Smooth muscle cell (in vitro differentiated cells): ENCODE measurements at regions not wholly inside any gene's neighbourhood (a gene's known extent, or its start where the extent isn't known, plus 50 kb on each side); places are given as distances from the start of the nearest gene placed in this dataset.
"Not testable (repeated sequence)": the region's sequence is repeated elsewhere in the genome, so short reads cannot be mapped to it uniquely, and the experiment has no call there.

Experiments
- DNase-seq: peaks from one replicate; lab custom pipeline; 2025; ENCODE audit not compliant: unreplicated experiment; lab: John Stamatoyannopoulos, UW
- H2AFZ ChIP-seq: fragments of 200-600 bp; sonication (generic); 2 replicates; pipeline ENCODE4 v1.6.0; 2016; ENCODE audit warnings: antibody characterized with exemption, low read depth, mild to moderate bottlenecking
- H3F3A ChIP-seq: fragments of 200-600 bp; sonication (generic); 2 replicates; pipeline ENCODE4 v1.6.0; 2017; ENCODE audit warnings: antibody characterized with exemption, low read depth
- H3K27ac ChIP-seq: fragments of 200-600 bp; sonication (generic); 2 replicates; pipeline ENCODE4 v1.5.1; 2016; ENCODE audit warnings: low read depth, mild to moderate bottlenecking
- H3K27me3 ChIP-seq: fragments of 200-600 bp; sonication (generic); 2 replicates; pipeline ENCODE4 v1.6.1; 2016; ENCODE audit warnings: low read depth, mild to moderate bottlenecking
- H3K36me3 ChIP-seq: fragments of 200-600 bp; sonication (generic); 2 replicates; pipeline ENCODE4 v1.5.1; 2016; ENCODE audit warnings: low read depth
- H3K4me1 ChIP-seq: fragments of 200-600 bp; sonication (generic); 2 replicates; pipeline ENCODE4 v1.5.1; 2016; ENCODE audit warnings: low read depth
- H3K4me2 ChIP-seq: fragments of 200-600 bp; sonication (generic); 2 replicates; pipeline ENCODE4 v1.6.0; 2016; ENCODE audit warnings: mild to moderate bottlenecking
- H3K4me3 ChIP-seq: fragments of 200-600 bp; sonication (generic); 2 replicates; pipeline ENCODE4 v1.5.1; 2016; ENCODE audit warnings: mild to moderate bottlenecking
- H3K79me2 ChIP-seq: fragments of 200-600 bp; sonication (generic); 2 replicates; pipeline ENCODE4 v1.6.0; 2016; ENCODE audit warnings: low read depth, mild to moderate bottlenecking
- H3K9ac ChIP-seq: fragments of 200-600 bp; sonication (generic); 2 replicates; pipeline ENCODE4 v1.6.0; 2016; ENCODE audit warnings: low read depth
- H3K9me3 ChIP-seq: fragments of 200-600 bp; sonication (generic); replicated peaks from 2 replicates; pipeline ENCODE4 v1.5.1; 2016; ENCODE audit warnings: low read depth
- H4K20me1 ChIP-seq: fragments of 200-600 bp; sonication (generic); 2 replicates; pipeline ENCODE4 v1.6.0; 2016; ENCODE audit warnings: low read depth
- WGBS: methylation state at CpG from one replicate; pipeline ENCODE4 v1.1.7; 2016; ENCODE audit warnings: low lambda C conversion rate; 5-methylcytosine and 5-hydroxymethylcytosine counted together

GRCh38 chr1:146883190-146883589 is 54.9 kb upstream of the NBPF12 start:
- not testable (repeated sequence) for DNase-seq, H3K4me2 ChIP-seq, H4K20me1 ChIP-seq, H3K79me2 ChIP-seq, H3K4me3 ChIP-seq, H3F3A ChIP-seq, H3K4me1 ChIP-seq, H3K9ac ChIP-seq, H3K27me3 ChIP-seq, H3K9me3 ChIP-seq, H3K27ac ChIP-seq, H3K36me3 ChIP-seq, H2AFZ ChIP-seq
- WGBS: 72% methylated on average over 4 of the region's 4 CpGs

DNA sequence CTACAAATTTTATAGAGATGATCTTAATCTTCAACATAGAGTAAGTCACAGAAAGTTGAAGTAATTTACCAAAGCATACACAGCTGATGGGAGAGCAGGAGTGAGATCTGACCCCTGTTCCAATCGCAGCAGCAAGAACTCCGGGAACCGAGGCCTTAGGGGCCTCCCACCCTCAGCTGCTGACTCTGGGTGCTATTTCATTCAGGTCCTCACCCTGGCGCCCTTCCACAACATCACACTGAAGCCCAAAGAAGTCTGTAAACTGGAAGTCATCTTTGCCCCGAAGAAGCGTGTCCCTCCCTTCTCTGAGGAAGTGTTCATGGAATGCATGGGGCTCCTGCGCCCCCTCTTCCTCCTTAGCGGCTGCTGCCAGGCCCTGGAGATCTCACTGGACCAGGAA is 57.0 kb upstream of the NBPF12 start:
- DNase-seq, H3F3A ChIP-seq, H3K9ac ChIP-seq, H2AFZ ChIP-seq, H3K79me2 ChIP-seq, H3K9me3 ChIP-seq, H3K4me3 ChIP-seq, H4K20me1 ChIP-seq, H3K4me2 ChIP-seq, H3K4me1 ChIP-seq, H3K27me3 ChIP-seq, H3K27ac ChIP-seq, H3K36me3 ChIP-seq: not testable (repeated sequence)
- 95% methylated on average over 4 of the region's 8 CpGs for WGBS

- not testable (repeated sequence) for H3K36me3 ChIP-seq, H3K27me3 ChIP-seq, H3K4me2 ChIP-seq, H3K4me3 ChIP-seq, H3K9ac ChIP-seq, H3F3A ChIP-seq, H2AFZ ChIP-seq, DNase-seq, H4K20me1 ChIP-seq, H3K27ac ChIP-seq, H3K9me3 ChIP-seq, H3K4me1 ChIP-seq, H3K79me2 ChIP-seq
- WGBS: 48% methylated on average over 3 of the region's 3 CpGs
Measured at GRCh38 chr1:146863799-146864319, 74.3 kb upstream of the NBPF12 start.

DNA sequence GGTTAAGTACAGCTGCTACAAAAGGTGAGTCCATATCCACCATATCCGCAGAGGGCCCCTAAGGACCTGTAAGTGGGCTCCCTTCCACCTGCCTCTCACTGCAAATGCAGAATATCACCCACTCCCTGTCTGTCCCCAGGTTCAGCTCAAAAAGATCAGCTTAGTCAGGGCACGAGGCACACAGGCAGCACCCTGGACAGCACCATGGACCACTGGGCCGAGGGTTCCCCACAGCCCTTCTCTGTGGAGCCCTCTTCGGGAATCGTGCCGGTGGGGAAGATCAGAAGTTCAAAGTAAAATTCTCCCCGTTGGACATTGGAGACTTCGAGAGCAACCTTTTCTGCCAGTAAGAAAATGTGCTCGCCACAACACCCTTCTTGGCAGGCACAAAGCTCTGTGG is 85.0 kb upstream of the NBPF12 start:
- H2AFZ ChIP-seq, H3K79me2 ChIP-seq, H3K36me3 ChIP-seq, H3K4me1 ChIP-seq, H3K4me3 ChIP-seq, H3K27me3 ChIP-seq, DNase-seq, H4K20me1 ChIP-seq, H3K27ac ChIP-seq, H3K9me3 ChIP-seq, H3F3A ChIP-seq, H3K9ac ChIP-seq, H3K4me2 ChIP-seq: not testable (repeated sequence)
- 74% methylated on average over 8 of the region's 9 CpGs for WGBS

DNA sequence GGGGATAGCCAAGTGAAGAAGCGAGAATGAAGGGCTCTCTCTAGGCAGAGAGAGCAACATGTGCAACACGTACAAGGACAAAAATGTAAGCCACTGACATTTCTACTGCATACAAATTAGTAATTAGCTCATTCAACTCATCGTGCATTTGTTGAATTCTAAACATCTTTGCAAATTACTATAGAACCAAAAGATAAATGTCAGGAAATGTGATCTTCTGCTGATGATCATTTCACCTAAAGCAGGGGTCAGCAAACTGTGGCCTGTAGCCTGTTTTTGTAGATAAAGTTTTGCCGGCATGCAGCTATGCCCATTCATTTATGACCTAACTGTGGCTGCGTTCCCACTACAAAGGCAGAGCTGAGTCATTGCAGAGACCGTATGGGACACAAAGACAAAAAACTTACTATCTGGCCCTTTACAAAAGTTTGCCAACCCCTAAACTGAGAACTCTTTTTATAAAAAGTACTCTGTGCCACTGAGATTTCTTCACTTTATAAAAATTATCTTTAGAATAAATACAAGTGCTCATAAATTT is 87.7 kb upstream of the NBPF12 start:
- H3K9me3 ChIP-seq, H3K4me2 ChIP-seq, H4K20me1 ChIP-seq, DNase-seq, H3K27me3 ChIP-seq, H3K27ac ChIP-seq, H3K4me1 ChIP-seq, H3K79me2 ChIP-seq, H3K9ac ChIP-seq, H3K4me3 ChIP-seq, H3K36me3 ChIP-seq, H3F3A ChIP-seq, H2AFZ ChIP-seq: not testable (repeated sequence)
- 47% methylated on average over 6 of the region's 6 CpGs for whole genome bisulfite sequencing

- H4K20me1 ChIP-seq, H3K4me3 ChIP-seq, DNase-seq, H3K9me3 ChIP-seq, H3K27ac ChIP-seq, H3F3A ChIP-seq, H2AFZ ChIP-seq, H3K79me2 ChIP-seq, H3K36me3 ChIP-seq, H3K9ac ChIP-seq, H3K4me2 ChIP-seq, H3K27me3 ChIP-seq, H3K4me1 ChIP-seq: not testable (repeated sequence)
- WGBS: no CpG with 5 or more reads among the region's 1 CpG
Measured at GRCh38 chr1:146838725-146839124, 99.4 kb upstream of the NBPF12 start.

- not testable (repeated sequence) for H2AFZ ChIP-seq, H3K9ac ChIP-seq, DNase-seq, H3K27me3 ChIP-seq, H3K36me3 ChIP-seq, H3K9me3 ChIP-seq, H3K4me3 ChIP-seq, H3K27ac ChIP-seq, H3K79me2 ChIP-seq, H3K4me1 ChIP-seq, H4K20me1 ChIP-seq, H3F3A ChIP-seq, H3K4me2 ChIP-seq
- WGBS: no CpG with 5 or more reads among the region's 1 CpG
Measured at GRCh38 chr1:146826957-146827356, 111.2 kb upstream of the NBPF12 start.

DNA sequence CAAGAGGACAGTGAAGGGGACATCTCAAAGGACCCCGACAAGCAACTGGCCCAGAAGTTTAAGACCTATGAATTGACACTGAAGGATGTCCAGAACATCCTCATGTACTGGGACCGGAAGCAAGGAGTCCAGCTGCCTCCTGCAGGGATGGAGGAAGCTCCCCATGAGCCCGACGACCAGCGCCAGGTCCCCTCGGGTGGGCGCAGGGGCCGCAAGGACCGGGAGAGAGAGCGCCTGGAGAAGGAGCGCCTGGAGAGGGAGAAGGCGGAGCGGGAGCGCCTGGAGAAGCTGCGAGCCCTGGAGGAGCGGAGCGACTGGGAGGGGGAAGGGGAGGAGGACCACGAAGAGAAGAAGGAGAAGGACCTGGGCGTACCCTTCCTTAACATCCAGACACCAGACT is 143.9 kb upstream of the NBPF12 start:
- H3K27ac ChIP-seq, H3K79me2 ChIP-seq, H3K36me3 ChIP-seq, DNase-seq, H3K9me3 ChIP-seq, H3K4me3 ChIP-seq, H2AFZ ChIP-seq, H3K4me1 ChIP-seq, H4K20me1 ChIP-seq, H3F3A ChIP-seq, H3K27me3 ChIP-seq, H3K4me2 ChIP-seq, H3K9ac ChIP-seq: not testable (repeated sequence)
- WGBS: 85% methylated on average over 12 of the region's 19 CpGs

GRCh38 chr1:146792725-146793124 is 145.4 kb upstream of the NBPF12 start:
- not testable (repeated sequence) for H2AFZ ChIP-seq, H3K27me3 ChIP-seq, H3F3A ChIP-seq, H3K79me2 ChIP-seq, H3K27ac ChIP-seq, DNase-seq, H3K4me2 ChIP-seq, H3K9ac ChIP-seq, H4K20me1 ChIP-seq, H3K36me3 ChIP-seq, H3K4me3 ChIP-seq, H3K9me3 ChIP-seq, H3K4me1 ChIP-seq
- WGBS: 91% methylated on average over 5 of the region's 5 CpGs
